Transverse colon (tissue), 4 donors: ENCODE measurements at regions not wholly inside any gene's neighbourhood (a gene's known extent, or its start where the extent isn't known, plus 50 kb on each side); places are given as distances from the start of the nearest gene placed in this dataset.

Experiments
- CTCF ChIP-seq, 5 experiments: fragments of 200-600 bp in 3 of 5; fragments of 450-650 bp in 2 of 5; sonication (generic) in 3 of 5; IDR thresholded peaks; 1 replicate in 2 of 5; 2 replicates in 3 of 5; pipeline ENCODE4 v1.5.1; 2016 to 2017; ENCODE audit warnings: antibody characterized with exemption in 5 of 5, inconsistent platforms in 3 of 5, mild to moderate bottlenecking in 2 of 5, moderate library complexity in 1 of 5
- EP300 ChIP-seq: sonication (generic); formaldehyde crosslinking; IDR thresholded peaks from one replicate; pipeline ENCODE4 v1.6.1; 2017; ENCODE audit warnings: antibody characterized with exemption, low read depth
- POLR2AphosphoS5 ChIP-seq, 3 donors: sonication (generic); formaldehyde crosslinking; IDR thresholded peaks; one replicate each; pipeline ENCODE4 v1.6.1; 2016; ENCODE audit warnings: antibody characterized with exemption in 3 of 3

DNA sequence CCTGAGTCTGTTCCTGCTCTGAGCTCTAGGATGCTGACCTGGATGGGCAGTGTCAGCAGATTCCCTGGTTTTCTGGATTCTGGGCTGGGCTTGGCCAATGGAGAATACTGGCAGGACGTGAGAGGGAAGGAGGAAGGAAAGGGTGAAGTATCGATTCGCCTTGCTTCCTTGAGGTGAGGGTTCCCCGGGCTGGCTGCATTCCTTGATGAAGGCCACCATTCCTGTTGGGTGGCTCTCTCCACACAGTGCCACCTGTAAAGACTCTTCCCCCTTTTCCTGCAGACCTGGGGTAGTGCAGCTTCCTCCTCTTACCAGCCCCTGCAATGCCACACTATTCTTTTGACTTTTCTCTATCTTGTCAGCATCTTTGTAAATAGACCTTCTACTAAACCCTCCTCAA, 58.1 kb upstream of the TANC2 start:
- TF ChIP-seq POLR2AphosphoS5 (IDR thresholded peaks at IDR 0.05) (no peak), CTCF (IDR thresholded peaks at IDR 0.05) (no peak), EP300 (no peak)
